ENCODE measurements at regions not wholly inside any gene's neighbourhood (a gene's known extent, or its start where the extent isn't known, plus 50 kb on each side); places are given as distances from the start of the nearest gene placed in this dataset.

- TF ChIP-seq CTCF (IDR thresholded peaks at IDR 0.05), result no peak
- no peak for TF ChIP-seq POLR2A (IDR thresholded peaks at IDR 0.05)
- no peak for TF ChIP-seq POLR2AphosphoS5 (IDR thresholded peaks at IDR 0.05)
Observed at GRCh38 chr2:59569124-59569523, 984.3 kb downstream of the BCL11A start.

Measured in transverse colon (tissue), 4 donors.